ENCODE measurements at regions not wholly inside any gene's neighbourhood (a gene's known extent, or its start where the extent isn't known, plus 50 kb on each side); places are given as distances from the start of the nearest gene placed in this dataset.
A peak's percentile ranks its signal among the peaks of the same experiment; 100 is the strongest.
"Not testable (repeated sequence)": the region's sequence is repeated elsewhere in the genome, so short reads cannot be mapped to it uniquely, and the experiment has no call there.

DNA sequence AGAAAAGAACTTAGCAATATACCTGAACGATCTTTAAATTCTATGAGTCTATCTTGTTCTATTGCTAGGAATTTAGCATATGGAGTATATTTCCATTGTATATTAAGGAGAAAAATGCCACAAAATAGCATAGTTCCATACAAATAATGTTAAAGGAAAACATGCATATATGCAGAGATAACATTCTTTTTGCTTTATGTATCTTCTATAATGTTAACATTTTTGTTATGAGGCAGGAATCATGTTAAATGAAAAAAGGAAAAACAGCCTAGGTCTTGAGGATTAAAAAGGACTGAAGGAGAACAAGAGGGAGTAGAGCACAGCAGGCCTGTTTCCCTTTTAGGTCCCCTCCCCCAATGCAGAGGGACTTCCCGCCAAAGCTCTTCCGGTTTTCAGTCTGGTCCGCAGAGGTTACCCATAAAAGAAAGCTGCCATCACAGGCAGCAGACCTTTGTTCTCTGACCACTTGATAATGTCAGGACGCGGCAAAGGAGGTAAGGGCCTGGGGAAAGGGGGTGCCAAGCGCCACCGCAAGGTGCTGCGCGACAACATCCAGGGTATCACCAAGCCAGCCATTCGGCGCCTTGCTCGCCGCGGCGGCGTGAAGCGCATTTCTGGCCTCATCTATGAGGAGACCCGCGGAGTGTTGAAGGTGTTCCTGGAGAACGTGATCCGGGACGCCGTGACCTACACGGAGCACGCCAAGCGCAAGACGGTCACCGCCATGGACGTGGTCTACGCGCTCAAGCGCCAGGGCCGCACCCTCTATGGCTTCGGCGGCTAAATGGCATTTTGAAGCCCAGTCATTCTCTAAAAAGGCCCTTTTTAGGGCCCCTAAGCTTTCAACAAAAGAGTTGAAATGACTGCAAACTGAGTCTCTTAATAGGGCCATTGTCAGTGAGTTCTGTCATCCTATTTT lies 108.4 kb upstream of the PRSS16 start:
- TF ChIP-seq POLR2A (IDR thresholded peaks at IDR 0.05; ENCODE audit: low read depth, low read length), result no peak
- no peak for DNase-seq (ENCODE audit: insufficient read length, low spot score)
- no peak for FAIRE-seq

DNA sequence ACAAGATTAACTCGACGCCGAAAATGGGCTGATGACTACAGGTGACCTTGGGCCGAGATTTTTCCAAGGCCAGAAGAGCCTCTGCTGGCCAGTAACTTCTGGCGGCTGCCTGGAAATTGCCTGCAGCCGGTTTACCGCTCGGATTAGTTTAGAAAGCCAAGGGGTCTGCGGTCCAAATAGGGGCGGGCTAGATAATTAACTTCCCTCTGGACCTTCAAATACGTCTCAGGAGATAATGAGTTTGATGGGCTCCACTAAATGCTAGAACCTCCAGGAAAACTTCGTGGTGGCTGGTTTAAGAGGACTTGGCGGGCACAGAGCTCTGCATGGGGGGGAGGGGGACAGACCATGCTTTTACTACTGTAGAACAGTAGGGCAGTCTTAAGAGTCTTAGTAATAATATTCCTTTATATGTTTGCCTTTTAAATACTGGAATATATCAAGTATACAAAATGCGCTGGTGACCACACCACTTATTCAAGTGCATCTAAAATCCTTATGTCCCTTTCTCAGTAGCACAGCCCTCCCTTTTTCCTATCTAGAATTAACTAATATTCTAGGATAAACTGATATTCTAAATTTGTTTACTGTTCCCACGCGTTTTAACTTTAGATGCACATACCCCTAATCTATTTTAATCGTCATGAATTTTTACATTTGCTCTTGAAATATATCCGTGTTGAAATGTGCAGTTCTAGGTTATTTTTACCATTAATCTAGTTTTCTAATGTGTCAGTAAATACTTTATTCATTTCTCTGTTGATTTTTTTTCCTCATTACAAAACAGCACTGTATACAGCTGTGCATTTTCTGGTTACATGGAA lies 107.5 kb upstream of the PRSS16 start:
- TF ChIP-seq POLR2A (IDR thresholded peaks at IDR 0.05; ENCODE audit: low read depth, low read length), result no peak
- DNase-seq (ENCODE audit: insufficient read length, low spot score) (no peak), FAIRE-seq (peak; percentile 92)

DNA sequence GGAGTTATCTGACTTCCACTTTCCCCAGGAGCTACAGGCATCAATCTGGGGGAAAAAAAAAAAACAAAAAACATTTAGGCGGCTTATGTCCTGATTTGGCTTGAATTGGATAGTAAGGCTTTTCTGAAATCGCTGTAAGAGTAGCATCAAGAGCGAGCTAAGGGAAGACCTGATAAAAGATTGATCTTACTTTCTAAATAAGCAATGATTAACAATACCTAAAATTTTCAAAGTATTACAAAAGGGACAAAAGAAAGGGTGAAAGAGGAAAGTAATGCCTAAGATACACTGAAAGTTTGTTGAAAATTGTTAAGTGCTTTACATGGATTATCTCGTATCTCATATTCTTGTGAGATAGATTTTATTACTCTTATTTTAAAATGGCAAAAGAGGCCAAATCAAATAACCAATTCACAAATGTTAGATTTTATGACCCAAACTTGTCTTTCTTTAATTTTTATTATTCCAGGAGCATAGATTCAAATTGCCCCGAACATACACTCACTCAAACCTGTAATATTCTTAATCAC lies 106.4 kb upstream of the PRSS16 start:
- TF ChIP-seq POLR2A (IDR thresholded peaks at IDR 0.05; ENCODE audit: low read depth, low read length), result no peak
- DNase-seq (ENCODE audit: insufficient read length, low spot score) (no peak), FAIRE-seq (no peak)

DNA sequence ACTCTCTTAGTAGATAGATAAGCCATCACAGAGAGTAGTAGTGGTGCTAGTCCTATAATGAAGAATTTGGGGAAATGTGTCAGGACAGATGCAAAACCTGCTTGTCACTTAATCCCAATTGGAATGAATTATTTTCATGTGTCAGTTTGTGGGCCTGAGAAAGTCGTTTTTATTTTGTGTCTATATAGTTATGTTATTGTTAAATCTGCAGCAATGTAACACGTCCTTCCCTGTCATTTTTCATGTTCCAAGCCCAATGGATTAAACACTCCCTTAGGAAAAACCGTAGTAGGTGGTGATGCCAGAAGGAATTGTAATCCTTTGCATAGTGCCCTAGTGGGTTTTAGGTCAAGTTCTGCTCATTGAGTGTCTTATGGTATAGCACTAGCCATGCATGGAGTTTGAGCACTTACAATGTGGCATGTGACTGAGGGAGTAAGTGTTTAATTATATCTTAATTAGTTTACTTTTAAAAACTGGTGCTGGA lies 105.9 kb upstream of the PRSS16 start:
- no peak for TF ChIP-seq POLR2A (IDR thresholded peaks at IDR 0.05; ENCODE audit: low read depth, low read length)
- DNase-seq (ENCODE audit: insufficient read length, low spot score) (no peak), FAIRE-seq (no peak)

DNA sequence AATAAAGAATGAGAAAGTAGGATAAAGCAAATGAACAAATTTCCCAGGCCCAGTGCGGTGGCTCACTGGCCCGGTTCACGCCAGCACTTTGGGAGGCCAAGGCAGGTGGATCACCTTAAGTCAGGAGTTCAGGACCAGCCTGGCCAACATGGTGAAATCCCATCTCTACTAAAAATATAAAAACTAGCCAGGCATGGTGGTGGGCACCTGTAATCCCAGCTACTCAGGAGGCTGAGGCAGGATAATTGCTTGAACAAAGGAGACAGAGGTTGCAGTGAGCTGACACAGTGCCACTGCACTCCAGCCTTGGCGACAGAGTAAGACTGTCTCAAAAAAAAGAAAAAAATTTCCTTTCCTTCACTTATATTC lies 104.5 kb upstream of the PRSS16 start:
- FAIRE-seq, result not testable (repeated sequence)

DNA sequence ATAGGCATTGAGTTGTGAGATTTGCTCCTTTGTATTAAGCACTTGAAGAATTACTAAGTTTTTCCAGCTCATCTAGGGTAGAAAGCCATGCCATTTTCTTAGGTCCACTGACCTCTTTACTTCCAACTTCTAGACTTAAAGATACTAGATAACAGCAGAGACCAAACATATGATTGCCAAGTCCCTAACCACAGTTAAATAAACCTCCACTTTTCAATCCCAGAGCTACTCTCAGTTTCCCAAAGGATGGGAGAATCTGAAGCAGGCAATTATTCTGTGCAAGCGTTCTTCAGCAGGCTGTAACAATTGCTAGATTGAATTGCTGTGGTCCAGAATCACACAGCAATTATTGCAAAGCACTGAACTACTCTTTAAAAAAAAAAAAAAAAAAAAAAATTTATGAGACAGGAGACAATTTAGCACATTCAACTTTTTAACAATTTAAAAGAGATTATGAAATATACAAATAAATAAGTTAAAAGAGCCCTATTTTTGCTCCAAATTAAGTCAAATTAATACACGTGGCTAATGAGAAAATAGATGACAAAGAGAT lies 104.0 kb upstream of the PRSS16 start:
- DNase-seq (ENCODE audit: insufficient read length, low spot score), result no peak
- no peak for TF ChIP-seq POLR2A (IDR thresholded peaks at IDR 0.05; ENCODE audit: low read depth, low read length)

More for the DNA sequence above, 104.5 kb upstream of the PRSS16 start:
- not testable (repeated sequence) for DNase-seq (ENCODE audit: insufficient read length, low spot score)

DNA sequence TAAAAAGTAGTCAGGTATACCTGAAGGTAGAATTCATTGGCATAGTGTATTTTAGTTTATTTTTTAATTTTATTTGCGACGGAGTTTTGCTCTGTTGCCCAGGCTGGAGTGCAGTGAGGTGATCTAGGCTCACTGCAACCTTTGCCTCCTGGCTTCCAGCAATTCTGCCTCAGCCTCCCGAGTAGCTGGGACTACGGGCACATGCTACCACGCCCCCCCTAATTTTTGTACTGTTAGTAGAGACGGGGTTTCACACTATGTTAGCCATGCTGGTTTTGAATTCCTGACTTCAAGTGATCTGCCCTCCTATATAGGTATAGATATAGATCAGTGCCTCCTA lies 102.8 kb upstream of the PRSS16 start:
- FAIRE-seq (no peak), DNase-seq (ENCODE audit: insufficient read length, low spot score) (no peak)
- TF ChIP-seq POLR2A (IDR thresholded peaks at IDR 0.05; ENCODE audit: low read depth, low read length), result no peak

More for the DNA sequence above, 104.0 kb upstream of the PRSS16 start:
- FAIRE-seq, result no peak

DNA sequence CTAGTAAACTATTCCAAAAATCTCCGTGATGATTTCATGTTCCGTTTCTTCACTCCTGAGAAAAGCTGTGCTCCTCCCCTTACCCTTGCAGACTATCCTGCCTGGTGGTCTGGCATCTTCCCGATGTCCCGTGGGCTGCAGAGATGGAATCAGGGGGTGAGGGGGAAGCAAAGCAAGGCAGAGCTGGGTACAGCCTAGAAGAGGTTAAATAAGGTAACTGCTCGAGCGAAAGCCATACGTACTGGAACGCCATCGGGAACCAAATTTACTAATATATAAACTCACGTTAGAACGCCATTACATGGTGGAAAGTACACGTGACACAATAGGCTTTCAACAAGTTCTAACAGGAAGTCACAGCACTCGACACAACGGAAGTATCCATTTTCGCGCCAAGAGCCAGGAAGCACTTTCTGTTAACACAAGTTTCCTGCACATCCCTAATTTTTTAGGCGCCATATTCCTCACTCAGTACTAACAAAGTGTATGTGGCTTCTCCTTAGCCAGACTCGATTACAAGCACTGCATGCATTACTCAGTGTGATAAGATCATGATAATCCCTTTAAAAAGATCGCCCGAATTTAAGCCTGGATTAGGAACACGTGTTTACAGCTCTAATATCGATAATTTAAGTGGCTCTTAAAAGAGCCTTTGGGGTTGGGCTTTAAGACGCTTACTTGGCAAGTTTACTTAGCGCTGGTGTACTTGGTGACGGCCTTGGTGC lies 101.6 kb upstream of the PRSS16 start:
- FAIRE-seq (peak; percentile 72), DNase-seq (ENCODE audit: insufficient read length, low spot score) (no peak)
- TF ChIP-seq POLR2A (IDR thresholded peaks at IDR 0.05; ENCODE audit: low read depth, low read length), result peak; percentile 58; the same call in 1 of the 2 replicates

DNA sequence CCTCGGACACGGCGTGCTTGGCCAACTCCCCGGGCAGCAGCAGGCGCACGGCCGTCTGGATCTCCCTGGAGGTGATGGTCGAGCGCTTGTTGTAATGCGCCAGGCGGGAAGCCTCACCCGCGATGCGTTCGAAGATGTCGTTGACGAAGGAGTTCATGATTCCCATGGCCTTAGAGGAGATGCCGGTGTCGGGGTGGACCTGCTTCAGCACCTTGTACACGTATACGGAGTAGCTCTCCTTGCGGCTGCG lies 101.1 kb upstream of the PRSS16 start:
- DNase-seq (ENCODE audit: insufficient read length, low spot score); FAIRE-seq: not testable (repeated sequence)

DNA sequence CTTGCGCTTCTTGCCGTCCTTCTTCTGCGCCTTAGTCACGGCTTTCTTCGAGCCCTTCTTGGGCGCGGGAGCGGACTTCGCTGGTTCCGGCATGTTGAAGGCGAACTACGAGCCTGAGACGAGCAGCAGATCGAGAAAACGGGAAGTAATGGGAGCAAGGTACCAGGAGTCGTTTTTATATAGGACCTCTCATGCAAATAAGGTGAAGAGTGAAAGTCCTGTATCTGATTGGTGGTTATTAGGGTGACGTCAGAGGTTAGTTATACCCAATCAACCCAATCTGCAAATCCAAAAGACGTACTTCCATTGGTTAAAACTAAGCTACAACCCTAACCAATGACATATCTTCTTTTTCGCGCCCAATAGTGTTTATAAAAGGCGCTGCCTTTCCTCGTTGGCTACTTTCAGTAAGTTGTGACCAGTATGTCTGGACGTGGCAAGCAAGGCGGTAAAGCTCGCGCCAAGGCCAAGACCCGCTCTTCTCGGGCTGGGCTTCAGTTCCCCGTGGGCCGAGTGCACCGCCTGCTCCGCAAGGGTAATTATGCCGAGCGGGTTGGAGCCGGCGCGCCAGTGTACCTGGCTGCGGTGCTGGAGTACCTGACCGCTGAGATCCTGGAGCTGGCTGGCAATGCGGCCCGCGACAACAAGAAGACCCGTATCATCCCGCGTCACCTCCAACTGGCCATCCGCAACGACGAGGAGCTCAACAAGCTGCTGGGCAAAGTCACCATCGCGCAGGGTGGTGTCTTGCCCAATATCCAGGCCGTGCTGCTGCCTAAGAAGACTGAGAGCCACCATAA lies 100.6 kb upstream of the PRSS16 start:
- peak; percentile 98 for TF ChIP-seq POLR2A (IDR thresholded peaks at IDR 0.05; ENCODE audit: low read depth, low read length)
- DNase-seq (ENCODE audit: insufficient read length, low spot score) (peak; percentile 82), FAIRE-seq (peak; percentile 91)

DNA sequence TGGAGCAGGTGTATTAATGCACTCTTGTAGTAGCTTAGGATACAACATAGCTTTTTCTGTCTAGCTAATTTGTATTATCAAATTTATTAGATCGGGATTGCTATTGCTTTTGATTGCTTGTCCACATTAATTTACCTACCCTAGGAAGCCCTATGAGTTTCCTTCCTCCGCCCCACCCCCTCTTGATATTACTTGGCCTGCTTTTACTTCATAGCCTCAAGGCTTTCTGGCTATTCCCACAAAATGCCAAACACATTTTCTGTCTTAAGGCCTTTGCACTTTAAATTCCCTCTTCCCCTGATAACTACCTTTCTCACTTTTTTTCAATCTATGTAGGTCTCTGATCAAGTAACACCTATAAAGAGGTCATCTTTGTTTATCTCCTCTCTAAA lies 99.1 kb upstream of the PRSS16 start:
- TF ChIP-seq POLR2A (IDR thresholded peaks at IDR 0.05; ENCODE audit: low read depth, low read length), result no peak
- FAIRE-seq, result no peak
- no peak for DNase-seq (ENCODE audit: insufficient read length, low spot score)

DNA sequence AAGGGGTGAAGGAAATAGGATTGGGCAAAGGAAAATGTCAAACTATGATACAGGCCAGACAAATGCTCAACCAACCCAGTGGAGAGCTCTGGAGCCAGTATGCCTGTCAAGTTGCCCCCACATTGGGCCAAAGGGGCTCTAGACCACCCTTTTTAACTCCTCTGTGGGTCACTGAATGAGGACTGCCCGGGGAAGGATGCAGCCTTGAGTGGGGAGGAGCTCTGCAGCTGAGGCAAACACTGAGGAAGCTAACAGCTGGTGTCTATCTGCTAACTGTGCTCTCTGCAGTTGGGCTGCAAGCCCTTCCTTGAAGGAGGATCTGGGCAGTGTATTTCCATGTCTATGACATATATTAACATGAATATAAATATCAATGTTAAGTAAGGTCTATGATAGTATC lies 98.4 kb upstream of the PRSS16 start:
- FAIRE-seq (no peak), DNase-seq (ENCODE audit: insufficient read length, low spot score) (no peak)
- TF ChIP-seq POLR2A (IDR thresholded peaks at IDR 0.05; ENCODE audit: low read depth, low read length), result no peak

DNA sequence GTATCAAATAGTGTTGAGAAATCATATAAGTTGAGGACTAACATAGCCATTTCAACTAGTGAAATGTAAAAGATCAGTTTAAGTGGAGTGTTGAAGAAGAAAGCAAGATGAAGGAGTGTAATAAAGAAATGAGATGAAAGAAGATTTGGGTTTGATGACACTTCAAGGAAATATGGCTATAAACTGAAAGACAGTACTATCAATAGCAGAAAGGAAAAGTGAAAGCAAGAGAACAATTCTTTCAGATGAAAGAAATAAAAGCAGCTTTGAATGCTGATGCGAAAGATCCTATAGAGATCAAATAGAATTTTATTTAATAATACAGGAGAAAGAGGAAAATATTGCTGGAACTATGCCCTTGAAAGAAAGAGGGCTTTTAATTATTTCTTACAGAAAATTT lies 92.8 kb upstream of the PRSS16 start:
- TF ChIP-seq POLR2A (IDR thresholded peaks at IDR 0.05; ENCODE audit: low read depth, low read length), result no peak
- DNase-seq (ENCODE audit: insufficient read length, low spot score), result no peak
- no peak for FAIRE-seq

Data from H54 (cell line).